CD4-positive, alpha-beta T cell (primary cell): ENCODE measurements at regions not wholly inside any gene's neighbourhood (a gene's known extent, or its start where the extent isn't known, plus 50 kb on each side); places are given as distances from the start of the nearest gene placed in this dataset.

Experiments
- ATAC-seq: fragments of 200-7000 bp; cut with Tn5 transposase; one replicate; pipeline ENCODE4 v1.10.0; 2022; ENCODE audit warnings: mild to moderate bottlenecking; ENCODE audit not compliant: poor library complexity
- CTCF ChIA-PET: fragments of 350-600 bp; sonication (Branson Sonifier 250); formaldehyde crosslinking; loops from one replicate; lab custom pipeline; 2021; ENCODE audit warnings: antibody characterized with exemption, inconsistent platforms; lab: Charles Lee
- POLR2A ChIA-PET: fragments of 350-600 bp; sonication (Branson Sonifier 250); formaldehyde crosslinking; loops from one replicate; lab custom pipeline; 2021; ENCODE audit warnings: antibody characterized with exemption, inconsistent platforms; lab: Charles Lee
- DNase-seq, 14 experiments: peaks; one replicate each; pipeline ENCODE4 v3.0.0-alpha.2; 2013 to 2020; ENCODE audit warnings: mixed read lengths in 2 of 14
- H3K27ac ChIP-seq, 2 donors: one replicate each; pipeline versions ENCODE4 v1.5.1 to v1.7.0; 2013; ENCODE audit warnings: low read length in 2 of 2, low read depth in 1 of 2, mild to moderate bottlenecking in 1 of 2
- H3K27me3 ChIP-seq, 2 experiments: 1 replicate in 1 of 2; 2 replicates in 1 of 2; pipeline versions ENCODE4 v1.6.1 to v1.7.0; 2013; ENCODE audit warnings: low read length in 2 of 2, control low read depth in 1 of 2, mild to moderate bottlenecking in 1 of 2, moderate library complexity in 1 of 2; ENCODE audit not compliant: insufficient read depth in 2 of 2, control insufficient read depth in 1 of 2
- H3K36me3 ChIP-seq: one replicate; pipeline ENCODE4 v1.6.1; 2013; ENCODE audit warnings: low read length, control low read depth; ENCODE audit not compliant: insufficient read depth
- H3K4me1 ChIP-seq: one replicate; pipeline ENCODE4 v1.6.1; 2013; ENCODE audit warnings: low read length, control low read depth; ENCODE audit not compliant: insufficient read depth
- H3K4me3 ChIP-seq: one replicate; pipeline ENCODE4 v1.5.1; 2013; ENCODE audit warnings: mild to moderate bottlenecking, low read length, moderate library complexity
- H3K9me3 ChIP-seq, 2 experiments: 1 replicate in 1 of 2; 2 replicates in 1 of 2; pipeline versions ENCODE4 v1.6.1 to v1.7.0; 2013; ENCODE audit warnings: low read length in 2 of 2, mild to moderate bottlenecking in 2 of 2, control low read depth in 1 of 2, moderate library complexity in 1 of 2; ENCODE audit not compliant: control insufficient read depth in 1 of 2, insufficient read depth in 1 of 2
- H3K27ac Mint-ChIP-seq: one replicate; pipeline ENCODE4 v1.8.0; 2020; ENCODE audit warnings: mixed read lengths
- H3K27me3 Mint-ChIP-seq: one replicate; pipeline ENCODE4 v1.8.0; 2021; ENCODE audit warnings: mixed read lengths
- H3K36me3 Mint-ChIP-seq: one replicate; pipeline ENCODE4 v1.8.0; 2021; ENCODE audit warnings: low read depth, mixed read lengths
- H3K4me1 Mint-ChIP-seq: one replicate; pipeline ENCODE4 v1.8.0; 2021; ENCODE audit warnings: low read depth, mixed read lengths
- H3K4me3 Mint-ChIP-seq: one replicate; pipeline ENCODE4 v1.8.0; 2020; ENCODE audit warnings: mild to moderate bottlenecking, mixed read lengths
- H3K9me3 Mint-ChIP-seq: one replicate; pipeline ENCODE4 v1.8.0; 2020; ENCODE audit warnings: mixed read lengths
- intact Hi-C, 2 experiments: fragments of 100-400 bp; cut with DNase I in 1 of 2; cut with micrococcal nuclease in 1 of 2; formaldehyde crosslinking; loops; one replicate each; pipeline versions ENCODE4 v1.15.1 to v1.9.0; 2023 to 2025; cut with DNase I, micrococcal nuclease
- TF ChIP-seq, protein P1 (sequence below): fragments of 200-600 bp; IDR thresholded peaks from one replicate; pipeline ENCODE4 v1.8.0; 2022; ENCODE audit warnings: antibody characterized with exemption, mild to moderate bottlenecking

GRCh38 chr3:75978686-75979085, 193.3 kb upstream of the ZNF717 start:
- Mint-ChIP-seq H3K4me1 (no peaks in the 10 kb centered on the region), H3K36me3 (no peaks in the 10 kb centered on the region), H3K9me3 (peaks cover 10% of the 10 kb centered on the region), H3K4me3 (no peak overlapping the region), H3K27me3 (no peaks in the 10 kb centered on the region), H3K27ac (no peak overlapping the region)
- H3K27me3 ChIP-seq, result no peaks in the 10 kb centered on the region
- H3K4me1 ChIP-seq, result no peaks in the 10 kb centered on the region
- POLR2A ChIA-PET, result no interaction called here
- no peaks in the 10 kb centered on the region for H3K36me3 ChIP-seq
- DNase-seq, result no peak
- CTCF ChIA-PET, result no interaction called here
- intact Hi-C loops, result no loop called here
- H3K9me3 ChIP-seq, result no peaks in the 10 kb centered on the region
- no peak for ATAC-seq
- H3K27ac ChIP-seq, result no peak overlapping the region
- no peak overlapping the region for H3K4me3 ChIP-seq
- TF ChIP-seq, protein P1, sequence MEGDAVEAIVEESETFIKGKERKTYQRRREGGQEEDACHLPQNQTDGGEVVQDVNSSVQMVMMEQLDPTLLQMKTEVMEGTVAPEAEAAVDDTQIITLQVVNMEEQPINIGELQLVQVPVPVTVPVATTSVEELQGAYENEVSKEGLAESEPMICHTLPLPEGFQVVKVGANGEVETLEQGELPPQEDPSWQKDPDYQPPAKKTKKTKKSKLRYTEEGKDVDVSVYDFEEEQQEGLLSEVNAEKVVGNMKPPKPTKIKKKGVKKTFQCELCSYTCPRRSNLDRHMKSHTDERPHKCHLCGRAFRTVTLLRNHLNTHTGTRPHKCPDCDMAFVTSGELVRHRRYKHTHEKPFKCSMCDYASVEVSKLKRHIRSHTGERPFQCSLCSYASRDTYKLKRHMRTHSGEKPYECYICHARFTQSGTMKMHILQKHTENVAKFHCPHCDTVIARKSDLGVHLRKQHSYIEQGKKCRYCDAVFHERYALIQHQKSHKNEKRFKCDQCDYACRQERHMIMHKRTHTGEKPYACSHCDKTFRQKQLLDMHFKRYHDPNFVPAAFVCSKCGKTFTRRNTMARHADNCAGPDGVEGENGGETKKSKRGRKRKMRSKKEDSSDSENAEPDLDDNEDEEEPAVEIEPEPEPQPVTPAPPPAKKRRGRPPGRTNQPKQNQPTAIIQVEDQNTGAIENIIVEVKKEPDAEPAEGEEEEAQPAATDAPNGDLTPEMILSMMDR, result no peak

- TF ChIP-seq, protein P1, result no peak
- Histone ChIP-seq H3K27me3 (no peaks in the 10 kb centered on the region), H3K4me3 (no peak overlapping the region), H3K9me3 (no peaks in the 10 kb centered on the region), H3K36me3 (no peaks in the 10 kb centered on the region), H3K27ac (no peak overlapping the region), H3K4me1 (no peaks in the 10 kb centered on the region)
- H3K27me3 Mint-ChIP-seq, result no peaks in the 10 kb centered on the region
- H3K9me3 Mint-ChIP-seq, result peaks cover 7% of the 10 kb centered on the region
- ATAC-seq (no peak), DNase-seq (no peak)
- CTCF ChIA-PET, result no interaction called here
- intact Hi-C loops, result no loop called here
- no peaks in the 10 kb centered on the region for H3K36me3 Mint-ChIP-seq
- no peak overlapping the region for H3K4me3 Mint-ChIP-seq
- POLR2A ChIA-PET, result no interaction called here
- H3K27ac Mint-ChIP-seq, result no peak overlapping the region
- no peaks in the 10 kb centered on the region for H3K4me1 Mint-ChIP-seq
Observed at GRCh38 chr3:75981401-75981800, 196.1 kb upstream of the ZNF717 start.

DNA sequence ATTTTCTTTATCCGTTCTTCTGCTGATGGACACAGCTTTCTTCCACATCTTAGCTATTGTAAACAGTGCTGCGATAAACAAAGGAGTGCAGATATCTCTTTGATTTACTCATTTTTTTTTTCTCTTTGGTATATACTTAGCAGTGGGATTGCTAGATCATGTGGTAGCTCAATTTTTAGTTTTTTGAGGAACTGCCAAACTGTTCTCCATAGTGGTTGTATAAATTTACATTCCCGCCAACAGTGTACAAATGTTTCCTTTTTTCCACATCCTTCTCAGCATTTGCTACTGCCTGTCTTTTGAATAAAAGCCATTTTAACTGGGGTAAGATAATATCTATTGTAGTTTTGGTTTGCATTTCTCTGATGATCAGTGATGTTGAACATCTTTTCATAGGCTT, 196.8 kb upstream of the ZNF717 start:
- POLR2A ChIA-PET, result no interaction called here
- Mint-ChIP-seq H3K27ac (no peak overlapping the region), H3K4me3 (no peak overlapping the region), H3K9me3 (peaks cover 7% of the 10 kb centered on the region), H3K36me3 (no peaks in the 10 kb centered on the region), H3K4me1 (no peaks in the 10 kb centered on the region), H3K27me3 (no peaks in the 10 kb centered on the region)
- DNase-seq (no peak), ATAC-seq (no peak)
- TF ChIP-seq, protein P1, result no peak
- H3K4me1 ChIP-seq, result no peaks in the 10 kb centered on the region
- CTCF ChIA-PET, result no interaction called here
- H3K27ac ChIP-seq, result no peak overlapping the region
- intact Hi-C loops, result no loop called here
- H3K4me3 ChIP-seq, result no peak overlapping the region
- H3K36me3 ChIP-seq, result no peaks in the 10 kb centered on the region
- H3K9me3 ChIP-seq, result no peaks in the 10 kb centered on the region
- H3K27me3 ChIP-seq, result no peaks in the 10 kb centered on the region
